ENCODE measurements at regions not wholly inside any gene's neighbourhood (a gene's known extent, or its start where the extent isn't known, plus 50 kb on each side); places are given as distances from the start of the nearest gene placed in this dataset.

GRCh38 chr9:82581516-82581915 is 481.4 kb downstream of the RASEF start:
- TF ChIP-seq SP1 (IDR thresholded peaks at IDR 0.05; ENCODE audit: low read depth) (no peak), POLR2A (IDR thresholded peaks at IDR 0.05; ENCODE audit: borderline replicate concordance, extremely low read depth, insufficient read depth, insufficient read length) (no peak)
